HCT116 (cell line): ENCODE measurements at regions not wholly inside any gene's neighbourhood (a gene's known extent, or its start where the extent isn't known, plus 50 kb on each side); places are given as distances from the start of the nearest gene placed in this dataset.

ENCODE experiments used
- ATAC-seq: fragments of 200-7000 bp; cut with Tn5 transposase; 2 replicates; pipeline ENCODE4 v1.9.1; 2020; ENCODE audit warnings: mild to moderate bottlenecking, moderate library complexity
- BruUV-seq: library from RNA; stranded (reverse); fragments of 400-500 nt; replicated peaks from 2 replicates; lab custom pipeline; 2021; lab: Mats Ljungman, UMichigan
- CTCF ChIA-PET: fragments of 300-600 bp; sonication (Branson Sonifier 250); formaldehyde crosslinking; loops from one replicate; lab custom pipeline; 2021; ENCODE audit warnings: antibody characterized with exemption; lab: Charles Lee
- POLR2A ChIA-PET: fragments of 300-600, 350-600 bp; sonication (Branson Sonifier 250); formaldehyde crosslinking; loops from one replicate; lab custom pipeline; 2021; ENCODE audit warnings: antibody characterized with exemption; lab: Charles Lee
- RAD21 ChIA-PET, 2 experiments: fragments of 300-600 bp; sonication (Branson Sonifier 250); formaldehyde crosslinking; loops; one replicate each; lab custom pipeline; 2023; ENCODE audit warnings: low total read pairs in 2 of 2; ENCODE audit not compliant: uncharacterized antibody in 2 of 2, unreplicated experiment in 2 of 2, low non-redundant PET in 1 of 2; lab: Charles Lee
- DNase-seq: peaks from one replicate; pipeline ENCODE4 v3.0.0-alpha.2; 2010; ENCODE audit warnings: low read depth, low spot score
- H2AFZ ChIP-seq: fragments of 200-600 bp; shearing (Covaris generic), sonication (generic); 2 replicates; pipeline ENCODE4 v1.6.1; 2017; ENCODE audit warnings: low read depth, mixed run types, mixed read lengths, antibody characterized with exemption, low read length; ENCODE audit not compliant: poor library complexity, severe bottlenecking
- H3K27ac ChIP-seq: 2 replicates; pipeline ENCODE4 v1.5.1; 2012; ENCODE audit warnings: low read depth, low read length
- H3K27me3 ChIP-seq: fragments of 200-600 bp; sonication (generic); 2 replicates; pipeline ENCODE4 v1.6.1; 2016; ENCODE audit warnings: mixed run types, low read length, mixed read lengths; ENCODE audit not compliant: insufficient read depth
- H3K36me3 ChIP-seq, 2 experiments: fragments of 200-500 bp in 1 of 2; fragments of 200-600 bp in 1 of 2; sonication (Bioruptor generic) in 1 of 2; sonication (generic) in 1 of 2; 2 replicates each; pipeline versions ENCODE4 v1.5.1 to v1.6.1; 2014 to 2016; ENCODE audit warnings: low read length in 2 of 2, inconsistent platforms in 1 of 2, mixed read lengths in 1 of 2, mixed run types in 1 of 2; ENCODE audit not compliant: insufficient read depth in 2 of 2, control insufficient read depth in 1 of 2
- H3K4me1 ChIP-seq, 2 experiments: fragments of 200-600 bp in 1 of 2; sonication (generic) in 1 of 2; 2 replicates each; pipeline versions ENCODE4 v1.5.1 to v1.6.1; 2012 to 2017; ENCODE audit warnings: low read length in 2 of 2, inconsistent platforms in 1 of 2, mild to moderate bottlenecking in 1 of 2, mixed read lengths in 1 of 2, mixed run types in 1 of 2, moderate library complexity in 1 of 2; ENCODE audit not compliant: insufficient read depth in 2 of 2, control insufficient read depth in 1 of 2
- H3K4me2 ChIP-seq: fragments of 200-600 bp; sonication (generic); 2 replicates; pipeline ENCODE4 v1.6.1; 2017; ENCODE audit warnings: mixed run types, low read length, mixed read lengths
- H3K4me3 ChIP-seq, 2 experiments: fragments of 200-600 bp in 1 of 2; sonication (generic) in 1 of 2; replicated peaks in 1 of 2; 2 replicates each; pipeline ENCODE4 v1.5.1; 2011 to 2016; ENCODE audit warnings: low read length in 2 of 2, control low read depth in 1 of 2, low read depth in 1 of 2, mild to moderate bottlenecking in 1 of 2, mixed read lengths in 1 of 2, mixed run types in 1 of 2
- H3K79me2 ChIP-seq: fragments of 200-600 bp; sonication (generic); 2 replicates; pipeline ENCODE4 v1.6.1; 2017; ENCODE audit warnings: mild to moderate bottlenecking, mixed run types, low read length, moderate library complexity, mixed read lengths; ENCODE audit not compliant: insufficient read depth
- H3K9ac ChIP-seq: fragments of 200-600 bp; sonication (generic); 2 replicates; pipeline ENCODE4 v1.6.1; 2016; ENCODE audit warnings: low read length, mixed read lengths
- H3K9me2 ChIP-seq: fragments of 200-600 bp; sonication (generic), shearing (Covaris generic); 2 replicates; pipeline ENCODE4 v1.6.1; 2017; ENCODE audit warnings: mixed run types, mild to moderate bottlenecking, moderate library complexity; ENCODE audit not compliant: insufficient read depth
- H3K9me3 ChIP-seq, 2 experiments: fragments of 200-500 bp in 1 of 2; fragments of 200-600 bp in 1 of 2; sonication (Bioruptor generic) in 1 of 2; sonication (generic) in 1 of 2; 2 replicates each; pipeline ENCODE4 v1.6.1; 2014 to 2017; ENCODE audit warnings: low read length in 2 of 2, mixed read lengths in 2 of 2, inconsistent platforms in 1 of 2, low read depth in 1 of 2, mild to moderate bottlenecking in 1 of 2, mixed run types in 1 of 2, moderate library complexity in 1 of 2; ENCODE audit not compliant: control insufficient read depth in 1 of 2, insufficient read depth in 1 of 2
- H4K20me1 ChIP-seq: fragments of 200-600 bp; sonication (generic), shearing (Covaris generic); 2 replicates; pipeline ENCODE4 v1.6.1; 2017; ENCODE audit warnings: mixed run types, mild to moderate bottlenecking, moderate library complexity; ENCODE audit not compliant: insufficient read depth
- ATF3 ChIP-seq: IDR thresholded peaks from 2 replicates; pipeline ENCODE4 v1.6.1; 2012
- CBX3 ChIP-seq: IDR thresholded peaks from 2 replicates; pipeline ENCODE4 v1.6.1; 2012; ENCODE audit warnings: low read depth
- CEBPB ChIP-seq: IDR thresholded peaks from 2 replicates; pipeline ENCODE4 v1.6.1; 2012; ENCODE audit warnings: low read depth
- EZH2 ChIP-seq: fragments of 200-600 bp; sonication (generic); IDR thresholded peaks from 2 replicates; pipeline ENCODE4 v1.6.1; 2017; ENCODE audit warnings: antibody characterized with exemption, mixed run types
- EZH2phosphoT487 ChIP-seq: fragments of 200-600 bp; IDR thresholded peaks from 2 replicates; pipeline ENCODE4 v1.6.1; 2018; ENCODE audit warnings: antibody characterized with exemption, borderline replicate concordance
- JUND ChIP-seq: IDR thresholded peaks from 2 replicates; pipeline ENCODE4 v1.6.1; 2012
- intact Hi-C: fragments of 100-400 bp; cut with micrococcal nuclease; formaldehyde crosslinking; loops from 2 replicates; pipeline ENCODE4 v1.10.0; 2022

GRCh38 chr2:59662127-59662861 is 891.2 kb downstream of the BCL11A start:
- POLR2A ChIA-PET, result no interaction called here
- intact Hi-C loops, result no loop called here
- ATAC-seq (no peak), DNase-seq (no peak)
- H3K4me2 ChIP-seq, result no peak overlapping the region
- no peaks in the 10 kb centered on the region for H3K27me3 ChIP-seq
- CTCF ChIA-PET, result no interaction called here
- RAD21 ChIA-PET, result no interaction called here
- H4K20me1 ChIP-seq, result no peaks in the 10 kb centered on the region
- no peaks in the 10 kb centered on the region for H3K4me1 ChIP-seq
- no peak overlapping the region for H3K27ac ChIP-seq
- H3K79me2 ChIP-seq, result no peaks in the 10 kb centered on the region
- BruUV-seq, result no TSS peak
- H2AFZ ChIP-seq, result no peak overlapping the region
- no peak overlapping the region for H3K4me3 ChIP-seq
- H3K9me3 ChIP-seq, result peaks cover 0 to 3% of the 10 kb centered on the region in 2 experiments; a peak in 1 of 4 replicates
- H3K36me3 ChIP-seq, result no peaks in the 10 kb centered on the region
- H3K9ac ChIP-seq, result no peak overlapping the region
- TF ChIP-seq JUND, result no peak
- TF ChIP-seq EZH2, result no peak
- H3K9me2 ChIP-seq, result no peaks in the 10 kb centered on the region

- POLR2A ChIA-PET, result no interaction called here
- ATAC-seq, result no peak
- Histone ChIP-seq H2AFZ (no peak overlapping the region), H3K36me3 (no peaks in the 10 kb centered on the region), H3K27me3 (no peaks in the 10 kb centered on the region)
- TF ChIP-seq EZH2 (no peak), ATF3 (no peak), EZH2phosphoT487 (no peak), CEBPB (no peak), CBX3 (no peak)
- TF ChIP-seq, all 23 proteins: peak for 0
- no peaks in the 10 kb centered on the region for H3K79me2 ChIP-seq
- no peak overlapping the region for H3K9ac ChIP-seq
- no peak overlapping the region for H3K4me3 ChIP-seq
- H3K9me3 ChIP-seq, result peaks cover 0 to 3% of the 10 kb centered on the region in 2 experiments; a peak in 1 of 4 replicates
- no TSS peak for BruUV-seq
- RAD21 ChIA-PET, result no interaction called here
- CTCF ChIA-PET, result no interaction called here
- H3K9me2 ChIP-seq, result no peaks in the 10 kb centered on the region
- H3K27ac ChIP-seq, result no peak overlapping the region
- intact Hi-C loops, result no loop called here
- no peak overlapping the region for H3K4me2 ChIP-seq
- H3K4me1 ChIP-seq, result no peaks in the 10 kb centered on the region
- no peaks in the 10 kb centered on the region for H4K20me1 ChIP-seq
- no peak for DNase-seq
Measured at GRCh38 chr2:59660262-59660661, 893.2 kb downstream of the BCL11A start.
